ENCODE measurements at regions not wholly inside any gene's neighbourhood (a gene's known extent, or its start where the extent isn't known, plus 50 kb on each side); places are given as distances from the start of the nearest gene placed in this dataset.

- Histone ChIP-seq H3K4me2 (ENCODE audit: low read length) (no peak overlapping the region), H3K36me3 (ENCODE audit: control insufficient read depth in 1 of 2, insufficient read depth in 2 of 2, low read length in 2 of 2) (no peaks in the 10 kb centered on the region), H4K20me1 (ENCODE audit: insufficient read depth) (no peaks in the 10 kb centered on the region), H3K4me1 (ENCODE audit: control insufficient read depth in 1 of 2, insufficient read depth in 2 of 2, low read length in 2 of 2) (no peaks in the 10 kb centered on the region), H2AFZ (ENCODE audit: low read depth, low read length, poor library complexity, severe bottlenecking) (no peak overlapping the region), H3K27ac (ENCODE audit: low read depth, low read length) (no peak overlapping the region), H3K4me3 (replicated peaks in 1 of 2; ENCODE audit: low read depth in 1 of 2, low read length in 2 of 2) (no peak overlapping the region), H3K9me2 (ENCODE audit: insufficient read depth) (no peaks in the 10 kb centered on the region), H3K9ac (ENCODE audit: low read length) (no peak overlapping the region), H3K79me2 (ENCODE audit: insufficient read depth, low read length) (no peaks in the 10 kb centered on the region), H3K27me3 (ENCODE audit: insufficient read depth, low read length) (no peaks in the 10 kb centered on the region), H3K9me3 (ENCODE audit: control insufficient read depth in 1 of 2, insufficient read depth in 1 of 2, low read depth in 1 of 2, low read length in 2 of 2) (no peaks in the 10 kb centered on the region)
- DNase-seq (ENCODE audit: low read depth, low spot score) (no peak), ATAC-seq (no peak)
- RAD21 ChIA-PET (ENCODE audit: low non-redundant PET in 1 of 2, low total read pairs in 2 of 2, uncharacterized antibody in 2 of 2, unreplicated experiment in 2 of 2) = no interaction called here
- POLR2A ChIA-PET = no interaction called here
- CTCF ChIA-PET = no interaction called here
- TF ChIP-seq TCF7L2 (IDR thresholded peaks at IDR 0.05; ENCODE audit: borderline replicate concordance, extremely low read depth, insufficient read depth, insufficient read length) (no peak), EGR1 (IDR thresholded peaks at IDR 0.05; ENCODE audit: low read depth) (no peak), ZNF274 (IDR thresholded peaks at IDR 0.05; ENCODE audit: low read depth, low read length) (no peak), ATF3 (IDR thresholded peaks at IDR 0.05) (no peak), CBX3 (IDR thresholded peaks at IDR 0.05; ENCODE audit: low read depth) (no peak), POLR2AphosphoS5 (IDR thresholded peaks at IDR 0.05; ENCODE audit: low read depth, low read length) (no peak), FOSL1 (IDR thresholded peaks at IDR 0.05; ENCODE audit: low read depth) (no peak), EZH2phosphoT487 (IDR thresholded peaks at IDR 0.05; ENCODE audit: borderline replicate concordance) (no peak), SP1 (IDR thresholded peaks at IDR 0.05; ENCODE audit: low read depth) (no peak), CEBPB (IDR thresholded peaks at IDR 0.05; ENCODE audit: low read depth) (no peak), ZFX (IDR thresholded peaks at IDR 0.05) (no peak), RAD21 (IDR thresholded peaks at IDR 0.05; ENCODE audit: low read depth) (no peak), ELF1 (IDR thresholded peaks at IDR 0.05; ENCODE audit: borderline replicate concordance, low read depth) (no peak)
- TF ChIP-seq, protein P1, sequence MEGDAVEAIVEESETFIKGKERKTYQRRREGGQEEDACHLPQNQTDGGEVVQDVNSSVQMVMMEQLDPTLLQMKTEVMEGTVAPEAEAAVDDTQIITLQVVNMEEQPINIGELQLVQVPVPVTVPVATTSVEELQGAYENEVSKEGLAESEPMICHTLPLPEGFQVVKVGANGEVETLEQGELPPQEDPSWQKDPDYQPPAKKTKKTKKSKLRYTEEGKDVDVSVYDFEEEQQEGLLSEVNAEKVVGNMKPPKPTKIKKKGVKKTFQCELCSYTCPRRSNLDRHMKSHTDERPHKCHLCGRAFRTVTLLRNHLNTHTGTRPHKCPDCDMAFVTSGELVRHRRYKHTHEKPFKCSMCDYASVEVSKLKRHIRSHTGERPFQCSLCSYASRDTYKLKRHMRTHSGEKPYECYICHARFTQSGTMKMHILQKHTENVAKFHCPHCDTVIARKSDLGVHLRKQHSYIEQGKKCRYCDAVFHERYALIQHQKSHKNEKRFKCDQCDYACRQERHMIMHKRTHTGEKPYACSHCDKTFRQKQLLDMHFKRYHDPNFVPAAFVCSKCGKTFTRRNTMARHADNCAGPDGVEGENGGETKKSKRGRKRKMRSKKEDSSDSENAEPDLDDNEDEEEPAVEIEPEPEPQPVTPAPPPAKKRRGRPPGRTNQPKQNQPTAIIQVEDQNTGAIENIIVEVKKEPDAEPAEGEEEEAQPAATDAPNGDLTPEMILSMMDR (IDR thresholded peaks at IDR 0.05 in 2 of 3, conservative IDR thresholded peaks at IDR 0.05 in 1 of 3; ENCODE audit: borderline replicate concordance in 1 of 3, insufficient read depth in 1 of 3, low read depth in 2 of 3, low read length in 2 of 3) = no peak
- intact Hi-C loops (cut with micrococcal nuclease) = no loop called here
- BruUV-seq (replicated peaks) = no TSS peak
Observed at GRCh38 chr2:145314119-145314633, 794.3 kb upstream of the ZEB2 start.
